K562 (cell line): ENCODE measurements at regions not wholly inside any gene's neighbourhood (a gene's known extent, or its start where the extent isn't known, plus 50 kb on each side); places are given as distances from the start of the nearest gene placed in this dataset.

ENCODE experiments used
- COPS2 ChIP-seq: fragments of 450-650 bp; conservative IDR thresholded peaks from 2 replicates; pipeline ENCODE4 v1.6.1; 2016; ENCODE audit warnings: mild to moderate bottlenecking, moderate library complexity
- CREB3 ChIP-seq: fragments of 450-650 bp; conservative IDR thresholded peaks from 2 replicates; pipeline ENCODE4 v1.6.1; 2016; ENCODE audit warnings: missing genetic modification characterization, low read depth, mild to moderate bottlenecking, missing compliant biosample characterization, moderate library complexity
- E2F8 ChIP-seq: fragments of 450-650 bp; IDR thresholded peaks from 2 replicates; pipeline ENCODE4 v1.7.1; 2018; ENCODE audit warnings: mild to moderate bottlenecking, low read depth; ENCODE audit not compliant: partially characterized antibody
- ERF ChIP-seq: fragments of 450-650 bp; formaldehyde crosslinking; IDR thresholded peaks from 2 replicates; pipeline ENCODE4 v1.4.0; 2020; ENCODE audit warnings: mild to moderate bottlenecking, mixed read lengths
- HBP1 ChIP-seq: fragments of 450-650 bp; formaldehyde crosslinking; IDR thresholded peaks from 2 replicates; pipeline ENCODE4 v1.4.0; 2022; ENCODE audit warnings: missing genetic modification characterization
- LARP7 ChIP-seq: fragments of 450-650 bp; IDR thresholded peaks from 2 replicates; pipeline ENCODE4 v1.6.1; 2016
- MEF2D ChIP-seq: conservative IDR thresholded peaks from 2 replicates; pipeline ENCODE4 v1.6.1; 2016; ENCODE audit warnings: low read depth, missing genetic modification characterization, missing compliant biosample characterization
- MLX ChIP-seq, 2 experiments: fragments of 450-650 bp in 1 of 2; sonication (generic) in 1 of 2; formaldehyde crosslinking; conservative IDR thresholded peaks; 2 replicates each; pipeline versions ENCODE4 v1.4.0 to v1.8.1; 2020 to 2022; ENCODE audit warnings: mild to moderate bottlenecking in 1 of 2, missing genetic modification reagents in 1 of 2
- MTA3 ChIP-seq: fragments of 450-650 bp; formaldehyde crosslinking; IDR thresholded peaks from 2 replicates; pipeline ENCODE4 v1.6.1; 2017; ENCODE audit warnings: mild to moderate bottlenecking, borderline replicate concordance
- RBM17 ChIP-seq: fragments of 200-400 bp; formaldehyde crosslinking; IDR thresholded peaks from 2 replicates; pipeline ENCODE4 v1.6.1; 2017; ENCODE audit warnings: low read depth, mild to moderate bottlenecking, low read length, borderline replicate concordance
- SREBF2 ChIP-seq: sonication (generic); formaldehyde crosslinking; IDR thresholded peaks from 2 replicates; pipeline ENCODE4 v1.4.0; 2020; ENCODE audit warnings: mild to moderate bottlenecking, missing genetic modification reagents
- TCF15 ChIP-seq: fragments of 250-450 bp; sonication (Bioruptor Pico); IDR thresholded peaks from 2 replicates; pipeline ENCODE4 v1.8.0; 2022; ENCODE audit warnings: moderate library complexity, mild to moderate bottlenecking, inconsistent platforms
- ZBTB17 ChIP-seq: fragments of 450-650 bp; formaldehyde crosslinking; IDR thresholded peaks from 2 replicates; pipeline ENCODE4 v1.4.0; 2020; ENCODE audit warnings: mild to moderate bottlenecking
- ZNF12 ChIP-seq: sonication (generic); formaldehyde crosslinking; IDR thresholded peaks from 2 replicates; pipeline ENCODE4 v1.4.0; 2020; ENCODE audit warnings: mild to moderate bottlenecking, missing genetic modification reagents
- ZNF165 ChIP-seq: fragments of 250-450 bp; sonication (Bioruptor Pico); IDR thresholded peaks from 2 replicates; pipeline ENCODE4 v1.4.0; 2020; ENCODE audit warnings: borderline replicate concordance
- ZNF3 ChIP-seq: fragments of 250-450 bp; sonication (Bioruptor Pico); IDR thresholded peaks from 2 replicates; pipeline ENCODE4 v1.5.0; 2021; ENCODE audit warnings: mild to moderate bottlenecking, moderate library complexity
- ZNF589 ChIP-seq: fragments of 200-800 bp; sonication (Bioruptor generic); IDR thresholded peaks from 2 replicates; pipeline ENCODE4 v1.6.1; 2016; ENCODE audit warnings: low read depth, missing genetic modification characterization, missing compliant biosample characterization

- peak; percentile 35; the same call in 1 of the 2 replicates for TF ChIP-seq TCF15 (CRISPR knock-in tag)
- TF ChIP-seq ZNF12 (CRISPR knock-in tag): no peak
- no peak for TF ChIP-seq ZNF165 (CRISPR knock-in tag)
- TF ChIP-seq CREB3 (tag): peak; percentile 97
- peak; percentile 92 for TF ChIP-seq MEF2D
- no peak for TF ChIP-seq E2F8
- TF ChIP-seq HBP1 (CRISPR knock-in tag): no peak; the same call in 1 of the 2 replicates
- no peak for TF ChIP-seq COPS2
- no peak for TF ChIP-seq SREBF2 (CRISPR knock-in tag)
- no peak for TF ChIP-seq LARP7
- peak; percentile 76 for TF ChIP-seq ZNF589 (CRISPR knock-in tag)
- no peak for TF ChIP-seq MTA3
- TF ChIP-seq ZBTB17 (CRISPR knock-in tag): peak; percentile 88
- TF ChIP-seq RBM17: no peak
- no peak for TF ChIP-seq MLX (CRISPR knock-in tag; conservative IDR thresholded peaks at IDR 0.05)
- TF ChIP-seq ERF: no peak
- 0 out of 2 replicates have a peak, but pooled peaks have one; percentile 54 for TF ChIP-seq ZNF3
These were observed 52.9 kb upstream of the SEC14L1 start (continued) for GRCh38 chr17:77087650-77088454.
